K562 (cell line): ENCODE measurements at regions not wholly inside any gene's neighbourhood (a gene's known extent, or its start where the extent isn't known, plus 50 kb on each side); places are given as distances from the start of the nearest gene placed in this dataset.
A peak's percentile ranks its signal among the peaks of the same experiment; 100 is the strongest.

Experiments used
- CBX2 ChIP-seq: fragments of 200-600 bp; sonication (generic); IDR thresholded peaks from one replicate; pipeline ENCODE4 v1.6.1; 2012; ENCODE audit warnings: mild to moderate bottlenecking, low read length, inconsistent platforms; ENCODE audit not compliant: insufficient read depth, poor library complexity, severe bottlenecking
- CREM ChIP-seq: IDR thresholded peaks from 2 replicates; pipeline ENCODE4 v1.6.1; 2014; ENCODE audit warnings: antibody characterized with exemption, low read depth
- ETS2 ChIP-seq: IDR thresholded peaks from 2 replicates; pipeline ENCODE4 v1.6.1; 2016; ENCODE audit warnings: borderline replicate concordance, missing genetic modification characterization, mild to moderate bottlenecking, moderate library complexity, missing compliant biosample characterization; ENCODE audit not compliant: poor library complexity, severe bottlenecking
- MYBL2 ChIP-seq, 2 experiments: fragments of 450-650 bp in 1 of 2; sonication (generic) in 1 of 2; formaldehyde crosslinking in 1 of 2; IDR thresholded peaks; 2 replicates each; pipeline versions ENCODE4 v1.6.1 to v1.8.1; 2017 to 2022; ENCODE audit warnings: borderline replicate concordance in 1 of 2, inconsistent platforms in 1 of 2, low read depth in 1 of 2, mild to moderate bottlenecking in 1 of 2, missing genetic modification reagents in 1 of 2, moderate library complexity in 1 of 2
- POLR2AphosphoS2 ChIP-seq: IDR thresholded peaks from 2 replicates; pipeline ENCODE4 v1.6.1; 2012; ENCODE audit warnings: low read length, improper control_type of control experiment
- SMARCA4 ChIP-seq: fragments of 450-650 bp; IDR thresholded peaks from 2 replicates; pipeline ENCODE4 v1.6.1; 2016
- STAT5A ChIP-seq: IDR thresholded peaks from 2 replicates; pipeline ENCODE4 v1.6.1; 2012; ENCODE audit warnings: low read length, inconsistent platforms, borderline replicate concordance
- ZC3H8 ChIP-seq: fragments of 450-650 bp; IDR thresholded peaks from 2 replicates; pipeline ENCODE4 v1.6.1; 2017
- ZNF121 ChIP-seq: sonication (generic); formaldehyde crosslinking; conservative IDR thresholded peaks from 2 replicates; pipeline ENCODE4 v1.8.0; 2022; ENCODE audit warnings: missing genetic modification reagents
- ZNF41 ChIP-seq: fragments of 250-450 bp; sonication (Bioruptor Pico); conservative IDR thresholded peaks from 2 replicates; pipeline ENCODE4 v1.4.0; 2020; ENCODE audit warnings: mild to moderate bottlenecking
- ZNF436 ChIP-seq: fragments of 250-450, 450-650 bp; sonication (Bioruptor Pico); formaldehyde crosslinking; IDR thresholded peaks from 2 replicates; pipeline ENCODE4 v1.7.0; 2020; ENCODE audit warnings: mild to moderate bottlenecking
- TF ChIP-seq, protein P1 (sequence below), 2 experiments: fragments of 450-650 bp; IDR thresholded peaks; 2 replicates each; pipeline ENCODE4 v1.6.1; 2016; ENCODE audit warnings: mild to moderate bottlenecking in 2 of 2, borderline replicate concordance in 1 of 2, low read depth in 1 of 2, moderate library complexity in 1 of 2
- TF ChIP-seq, protein P2 (sequence below): fragments of 450-650 bp; conservative IDR thresholded peaks from 2 replicates; pipeline ENCODE4 v1.6.1; 2016; ENCODE audit warnings: missing genetic modification characterization, low read depth, mild to moderate bottlenecking, control low read depth, missing compliant biosample characterization
- TF ChIP-seq, protein P3 (sequence below): IDR thresholded peaks from 3 replicates; pipeline ENCODE4 v1.6.1; 2011; ENCODE audit warnings: borderline replicate concordance, mild to moderate bottlenecking, moderate library complexity; ENCODE audit not compliant: insufficient read length; ENCODE audit errors: extremely low read depth

DNA sequence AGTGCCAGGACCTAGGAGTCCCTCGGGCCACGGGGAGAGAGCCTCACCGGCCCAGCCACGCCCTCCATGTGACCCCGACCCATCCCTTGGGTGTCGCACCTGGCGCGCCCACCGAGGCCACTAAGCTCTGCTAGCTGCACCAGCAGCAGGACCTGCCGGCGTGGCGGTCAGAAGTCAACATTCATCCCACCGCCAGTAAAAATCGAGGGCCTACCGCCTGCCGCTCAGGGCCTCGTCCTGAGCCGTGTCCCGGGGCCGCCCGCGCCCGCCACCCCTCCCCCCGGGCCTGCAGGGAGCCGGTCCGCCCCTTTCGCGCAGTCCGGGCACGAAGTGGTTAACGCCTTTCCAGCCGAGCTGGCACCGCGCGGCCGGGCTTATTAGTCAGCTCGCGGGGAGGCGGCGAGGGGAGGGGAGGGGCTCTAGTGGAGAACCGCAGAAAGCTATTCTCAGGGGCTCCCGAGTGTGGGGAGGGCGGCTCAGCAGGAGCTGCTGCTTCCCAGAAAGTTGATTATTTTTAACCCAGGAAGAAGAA, 124.4 kb downstream of the C9orf50 start (continued):
- TF ChIP-seq, protein P1, sequence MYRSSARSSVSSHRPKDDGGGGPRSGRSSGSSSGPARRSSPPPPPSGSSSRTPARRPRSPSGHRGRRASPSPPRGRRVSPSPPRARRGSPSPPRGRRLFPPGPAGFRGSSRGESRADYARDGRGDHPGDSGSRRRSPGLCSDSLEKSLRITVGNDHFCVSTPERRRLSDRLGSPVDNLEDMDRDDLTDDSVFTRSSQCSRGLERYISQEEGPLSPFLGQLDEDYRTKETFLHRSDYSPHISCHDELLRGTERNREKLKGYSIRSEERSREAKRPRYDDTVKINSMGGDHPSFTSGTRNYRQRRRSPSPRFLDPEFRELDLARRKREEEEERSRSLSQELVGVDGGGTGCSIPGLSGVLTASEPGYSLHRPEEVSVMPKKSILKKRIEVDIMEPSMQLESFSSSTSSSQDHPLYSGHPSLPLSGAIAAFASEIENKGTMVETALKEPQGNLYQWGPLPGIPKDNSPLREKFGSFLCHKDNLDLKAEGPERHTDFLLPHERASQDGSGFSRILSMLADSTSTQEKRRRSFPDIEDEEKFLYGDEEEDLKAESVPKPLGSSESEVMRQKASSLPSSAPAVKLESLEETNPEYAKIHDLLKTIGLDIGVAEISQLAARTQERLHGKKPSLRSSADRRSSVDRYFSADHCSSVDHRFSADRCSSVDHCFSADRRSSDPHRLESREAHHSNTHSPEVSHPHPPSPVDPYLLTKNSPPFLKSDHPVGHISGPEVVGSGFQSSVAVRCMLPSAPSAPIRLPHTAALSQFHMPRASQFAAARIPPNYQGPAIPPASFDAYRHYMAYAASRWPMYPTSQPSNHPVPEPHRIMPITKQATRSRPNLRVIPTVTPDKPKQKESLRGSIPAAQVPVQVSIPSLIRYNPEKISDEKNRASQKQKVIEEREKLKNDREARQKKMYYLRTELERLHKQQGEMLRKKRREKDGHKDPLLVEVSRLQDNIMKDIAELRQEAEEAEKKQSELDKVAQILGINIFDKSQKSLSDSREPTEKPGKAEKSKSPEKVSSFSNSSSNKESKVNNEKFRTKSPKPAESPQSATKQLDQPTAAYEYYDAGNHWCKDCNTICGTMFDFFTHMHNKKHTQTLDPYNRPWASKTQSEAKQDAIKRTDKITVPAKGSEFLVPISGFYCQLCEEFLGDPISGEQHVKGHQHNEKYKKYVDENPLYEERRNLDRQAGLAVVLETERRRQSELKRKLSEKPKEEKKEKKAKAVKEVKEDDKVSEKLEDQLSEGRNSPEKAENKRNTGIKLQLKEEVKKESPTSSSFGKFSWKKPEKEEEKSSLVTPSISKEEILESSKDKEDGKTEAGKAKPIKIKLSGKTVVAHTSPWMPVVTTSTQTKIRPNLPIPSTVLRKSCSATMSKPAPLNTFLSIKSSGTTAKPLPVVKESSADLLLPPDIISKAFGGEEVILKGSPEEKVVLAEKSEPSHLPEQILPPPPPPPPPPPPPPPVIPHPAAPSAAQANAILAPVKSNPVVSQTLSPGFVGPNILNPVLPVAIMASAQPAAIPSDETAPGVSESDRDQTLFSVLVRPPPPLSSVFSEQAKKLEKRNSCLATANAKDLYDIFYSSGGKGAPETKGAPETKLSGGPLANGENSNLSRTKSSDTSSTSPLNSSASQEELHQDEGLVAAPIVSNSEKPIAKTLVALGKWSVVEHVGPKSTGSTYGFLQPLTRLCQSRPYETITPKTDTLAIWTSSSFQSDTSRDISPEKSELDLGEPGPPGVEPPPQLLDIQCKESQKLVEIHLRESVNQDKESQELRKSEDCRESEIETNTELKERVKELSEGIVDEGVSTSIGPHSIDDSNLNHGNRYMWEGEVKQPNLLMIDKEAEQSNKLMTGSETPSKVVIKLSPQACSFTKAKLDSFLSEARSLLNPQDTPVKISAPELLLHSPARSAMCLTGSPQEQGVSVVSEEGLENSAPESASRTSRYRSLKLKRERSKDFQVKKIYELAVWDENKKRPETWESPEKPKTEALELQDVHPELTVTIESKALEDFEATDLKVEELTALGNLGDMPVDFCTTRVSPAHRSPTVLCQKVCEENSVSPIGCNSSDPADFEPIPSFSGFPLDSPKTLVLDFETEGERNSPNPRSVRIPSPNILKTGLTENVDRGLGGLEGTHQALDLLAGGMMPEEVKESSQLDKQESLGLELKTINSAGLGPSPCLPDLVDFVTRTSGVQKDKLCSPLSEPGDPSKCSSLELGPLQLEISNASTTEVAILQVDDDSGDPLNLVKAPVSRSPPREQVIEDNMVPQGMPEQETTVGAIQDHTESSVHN (IDR thresholded peaks at IDR 0.05; ENCODE audit: borderline replicate concordance in 1 of 2, low read depth in 1 of 2) = no peak
- TF ChIP-seq, protein P2, sequence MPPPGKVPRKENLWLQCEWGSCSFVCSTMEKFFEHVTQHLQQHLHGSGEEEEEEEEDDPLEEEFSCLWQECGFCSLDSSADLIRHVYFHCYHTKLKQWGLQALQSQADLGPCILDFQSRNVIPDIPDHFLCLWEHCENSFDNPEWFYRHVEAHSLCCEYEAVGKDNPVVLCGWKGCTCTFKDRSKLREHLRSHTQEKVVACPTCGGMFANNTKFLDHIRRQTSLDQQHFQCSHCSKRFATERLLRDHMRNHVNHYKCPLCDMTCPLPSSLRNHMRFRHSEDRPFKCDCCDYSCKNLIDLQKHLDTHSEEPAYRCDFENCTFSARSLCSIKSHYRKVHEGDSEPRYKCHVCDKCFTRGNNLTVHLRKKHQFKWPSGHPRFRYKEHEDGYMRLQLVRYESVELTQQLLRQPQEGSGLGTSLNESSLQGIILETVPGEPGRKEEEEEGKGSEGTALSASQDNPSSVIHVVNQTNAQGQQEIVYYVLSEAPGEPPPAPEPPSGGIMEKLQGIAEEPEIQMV (tag) = no peak
- TF ChIP-seq ETS2 (tag) (no peak), ZNF121 (CRISPR knock-in tag) (no peak), CBX2 (no peak), STAT5A (no peak), SMARCA4 (no peak; the same call in 1 of the 2 replicates), MYBL2 (IDR thresholded peaks at IDR 0.05; ENCODE audit: low read depth) (no peak), MYBL2 (CRISPR knock-in tag; IDR thresholded peaks at IDR 0.05; ENCODE audit: borderline replicate concordance) (no peak), CREM (no peak), ZNF41 (CRISPR knock-in tag) (no peak), ZNF436 (no peak), ZC3H8 (no peak), POLR2AphosphoS2 (peak; percentile 26; the same call in 1 of the 2 replicates)
- TF ChIP-seq, protein P3, sequence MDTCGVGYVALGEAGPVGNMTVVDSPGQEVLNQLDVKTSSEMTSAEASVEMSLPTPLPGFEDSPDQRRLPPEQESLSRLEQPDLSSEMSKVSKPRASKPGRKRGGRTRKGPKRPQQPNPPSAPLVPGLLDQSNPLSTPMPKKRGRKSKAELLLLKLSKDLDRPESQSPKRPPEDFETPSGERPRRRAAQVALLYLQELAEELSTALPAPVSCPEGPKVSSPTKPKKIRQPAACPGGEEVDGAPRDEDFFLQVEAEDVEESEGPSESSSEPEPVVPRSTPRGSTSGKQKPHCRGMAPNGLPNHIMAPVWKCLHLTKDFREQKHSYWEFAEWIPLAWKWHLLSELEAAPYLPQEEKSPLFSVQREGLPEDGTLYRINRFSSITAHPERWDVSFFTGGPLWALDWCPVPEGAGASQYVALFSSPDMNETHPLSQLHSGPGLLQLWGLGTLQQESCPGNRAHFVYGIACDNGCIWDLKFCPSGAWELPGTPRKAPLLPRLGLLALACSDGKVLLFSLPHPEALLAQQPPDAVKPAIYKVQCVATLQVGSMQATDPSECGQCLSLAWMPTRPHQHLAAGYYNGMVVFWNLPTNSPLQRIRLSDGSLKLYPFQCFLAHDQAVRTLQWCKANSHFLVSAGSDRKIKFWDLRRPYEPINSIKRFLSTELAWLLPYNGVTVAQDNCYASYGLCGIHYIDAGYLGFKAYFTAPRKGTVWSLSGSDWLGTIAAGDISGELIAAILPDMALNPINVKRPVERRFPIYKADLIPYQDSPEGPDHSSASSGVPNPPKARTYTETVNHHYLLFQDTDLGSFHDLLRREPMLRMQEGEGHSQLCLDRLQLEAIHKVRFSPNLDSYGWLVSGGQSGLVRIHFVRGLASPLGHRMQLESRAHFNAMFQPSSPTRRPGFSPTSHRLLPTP = no peak
